Activated CD4-positive, alpha-beta T cell treated with anti-CD3 and anti-CD28 coated beads for 24 hours (primary cell): ENCODE measurements at regions not wholly inside any gene's neighbourhood (a gene's known extent, or its start where the extent isn't known, plus 50 kb on each side); places are given as distances from the start of the nearest gene placed in this dataset.

Experiments
- DNase-seq, 2 donors: peaks; one replicate each; pipeline ENCODE4 v3.0.0-alpha.2; 2020; ENCODE audit warnings: low read depth in 2 of 2

GRCh38 chr20:60242836-60243505, 284.7 kb downstream of the CDH26 start:
- DNase-seq, result no peak

GRCh38 chr20:60244373-60245146, 286.3 kb downstream of the CDH26 start:
- DNase-seq, result no peak

- DNase-seq, result no peak
Measured at GRCh38 chr20:60246751-60247150, 288.5 kb downstream of the CDH26 start.

GRCh38 chr20:60249436-60249835, 291.2 kb downstream of the CDH26 start:
- DNase-seq, result no peak

- no peak for DNase-seq
Measured at GRCh38 chr20:60250251-60250650, 292.0 kb downstream of the CDH26 start.

GRCh38 chr20:60252866-60253265, 294.6 kb downstream of the CDH26 start:
- DNase-seq, result no peak

- no peak for DNase-seq
Measured at GRCh38 chr20:60253471-60253870, 295.2 kb downstream of the CDH26 start.

- DNase-seq, result no peak
Measured at GRCh38 chr20:60254901-60255411, 296.7 kb downstream of the CDH26 start.

GRCh38 chr20:60255415-60255814, 297.2 kb downstream of the CDH26 start:
- no peak for DNase-seq

GRCh38 chr20:60255866-60256265, 297.6 kb downstream of the CDH26 start:
- DNase-seq, result no peak

GRCh38 chr20:60256811-60257210, 298.6 kb downstream of the CDH26 start:
- no peak for DNase-seq

GRCh38 chr20:60257671-60258070, 299.4 kb downstream of the CDH26 start:
- no peak for DNase-seq

- DNase-seq, result no peak
Measured at GRCh38 chr20:60258255-60258863, 300.1 kb downstream of the CDH26 start.

- no peak for DNase-seq
Measured at GRCh38 chr20:60261333-60261732, 303.1 kb downstream of the CDH26 start.

- peak; percentile 19 to 35 for DNase-seq
Measured at GRCh38 chr20:60262967-60263603, 304.9 kb downstream of the CDH26 start.

GRCh38 chr20:60263725-60264709, 305.8 kb downstream of the CDH26 start:
- no peak for DNase-seq

- no peak for DNase-seq
Measured at GRCh38 chr20:60266177-60266823, 308.1 kb downstream of the CDH26 start.

GRCh38 chr20:60268491-60268890, 310.3 kb downstream of the CDH26 start:
- no peak for DNase-seq

- DNase-seq, result no peak
Measured at GRCh38 chr20:60269573-60270162, 311.4 kb downstream of the CDH26 start.

GRCh38 chr20:60270341-60270740, 312.1 kb downstream of the CDH26 start:
- DNase-seq, result no peak
